ENCODE measurements at regions not wholly inside any gene's neighbourhood (a gene's known extent, or its start where the extent isn't known, plus 50 kb on each side); places are given as distances from the start of the nearest gene placed in this dataset.

GRCh38 chr1:8093221-8093980 is 67.3 kb upstream of the ERRFI1 start:
- intact Hi-C loops (cut with micrococcal nuclease) = no loop called here

GRCh38 chr1:8092657-8093056 is 66.5 kb upstream of the ERRFI1 start:
- intact Hi-C loops (cut with micrococcal nuclease) = no loop called here

GRCh38 chr1:8091691-8092090 is 65.6 kb upstream of the ERRFI1 start:
- intact Hi-C loops (cut with micrococcal nuclease) = no loop called here

GRCh38 chr1:8090241-8090702 is 64.2 kb upstream of the ERRFI1 start:
- intact Hi-C loops (cut with micrococcal nuclease) = no loop called here

- intact Hi-C loops (cut with micrococcal nuclease) = no loop called here
Observed at GRCh38 chr1:8089535-8090228, 63.6 kb upstream of the ERRFI1 start.

- intact Hi-C loops (cut with micrococcal nuclease) = no loop called here
Observed at GRCh38 chr1:8086055-8086454, 59.9 kb upstream of the ERRFI1 start.

- intact Hi-C loops (cut with micrococcal nuclease) = no loop called here
Observed at GRCh38 chr1:8084913-8085312, 58.8 kb upstream of the ERRFI1 start.

GRCh38 chr1:8083739-8084484 is 57.8 kb upstream of the ERRFI1 start:
- intact Hi-C loops (cut with micrococcal nuclease) = no loop called here

GRCh38 chr1:8082945-8083344 is 56.8 kb upstream of the ERRFI1 start:
- intact Hi-C loops (cut with micrococcal nuclease) = no loop called here

- intact Hi-C loops (cut with micrococcal nuclease) = no loop called here
Observed at GRCh38 chr1:8078176-8078671, 52.1 kb upstream of the ERRFI1 start.

GRCh38 chr1:8077602-8078001 is 51.5 kb upstream of the ERRFI1 start:
- intact Hi-C loops (cut with micrococcal nuclease) = no loop called here

GRCh38 chr1:8077120-8077573 is 51.0 kb upstream of the ERRFI1 start:
- intact Hi-C loops (cut with micrococcal nuclease) = no loop called here

- intact Hi-C loops (cut with micrococcal nuclease) = no loop called here
Observed at GRCh38 chr1:8076176-8076575, 50.1 kb upstream of the ERRFI1 start.

Measured in T-helper 1 cell treated with Interleukin-12 subunit alpha and Interleukin-12 subunit beta and Interleukin-4 antibody, amounts not matched to agents 30 ng/mL and 1 ng/mL, for 36 hours (primary cell).